ENCODE measurements at regions not wholly inside any gene's neighbourhood (a gene's known extent, or its start where the extent isn't known, plus 50 kb on each side); places are given as distances from the start of the nearest gene placed in this dataset.

DNA sequence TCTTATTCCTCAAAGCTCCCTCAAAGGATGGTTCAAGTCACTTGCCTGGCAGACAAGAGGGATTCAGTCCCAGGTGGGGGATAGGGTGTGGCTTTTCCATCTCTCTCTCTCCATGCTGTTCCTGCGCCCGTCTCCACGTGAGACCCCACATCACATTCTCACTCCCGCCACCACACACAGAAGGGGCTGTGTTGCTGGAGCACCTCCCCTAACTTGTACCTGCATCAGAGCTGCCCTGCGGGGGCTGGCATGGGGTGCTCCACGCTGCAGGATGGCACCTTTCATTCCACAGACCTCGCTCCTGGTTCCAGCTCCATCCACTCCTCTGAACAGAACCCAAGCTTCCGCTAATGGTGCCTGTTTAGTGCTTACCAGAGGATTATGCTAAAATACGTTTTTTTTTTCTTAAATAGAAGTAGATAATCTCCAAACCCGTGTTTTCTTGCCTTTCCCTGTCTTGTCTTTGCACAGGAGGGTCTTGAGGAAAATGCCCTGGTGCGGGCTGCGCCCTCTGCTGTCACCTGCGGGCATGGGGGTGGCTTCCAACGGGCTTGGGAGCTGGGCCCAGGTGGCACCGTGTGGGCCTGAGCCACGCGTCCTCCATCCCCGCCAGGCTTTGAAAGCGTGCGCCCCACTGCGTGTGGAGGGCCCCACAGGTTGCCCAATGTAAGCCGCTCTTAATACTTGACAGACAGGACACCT lies 985.6 kb downstream of the BRD1 start (continued):
- TF ChIP-seq, protein P1, sequence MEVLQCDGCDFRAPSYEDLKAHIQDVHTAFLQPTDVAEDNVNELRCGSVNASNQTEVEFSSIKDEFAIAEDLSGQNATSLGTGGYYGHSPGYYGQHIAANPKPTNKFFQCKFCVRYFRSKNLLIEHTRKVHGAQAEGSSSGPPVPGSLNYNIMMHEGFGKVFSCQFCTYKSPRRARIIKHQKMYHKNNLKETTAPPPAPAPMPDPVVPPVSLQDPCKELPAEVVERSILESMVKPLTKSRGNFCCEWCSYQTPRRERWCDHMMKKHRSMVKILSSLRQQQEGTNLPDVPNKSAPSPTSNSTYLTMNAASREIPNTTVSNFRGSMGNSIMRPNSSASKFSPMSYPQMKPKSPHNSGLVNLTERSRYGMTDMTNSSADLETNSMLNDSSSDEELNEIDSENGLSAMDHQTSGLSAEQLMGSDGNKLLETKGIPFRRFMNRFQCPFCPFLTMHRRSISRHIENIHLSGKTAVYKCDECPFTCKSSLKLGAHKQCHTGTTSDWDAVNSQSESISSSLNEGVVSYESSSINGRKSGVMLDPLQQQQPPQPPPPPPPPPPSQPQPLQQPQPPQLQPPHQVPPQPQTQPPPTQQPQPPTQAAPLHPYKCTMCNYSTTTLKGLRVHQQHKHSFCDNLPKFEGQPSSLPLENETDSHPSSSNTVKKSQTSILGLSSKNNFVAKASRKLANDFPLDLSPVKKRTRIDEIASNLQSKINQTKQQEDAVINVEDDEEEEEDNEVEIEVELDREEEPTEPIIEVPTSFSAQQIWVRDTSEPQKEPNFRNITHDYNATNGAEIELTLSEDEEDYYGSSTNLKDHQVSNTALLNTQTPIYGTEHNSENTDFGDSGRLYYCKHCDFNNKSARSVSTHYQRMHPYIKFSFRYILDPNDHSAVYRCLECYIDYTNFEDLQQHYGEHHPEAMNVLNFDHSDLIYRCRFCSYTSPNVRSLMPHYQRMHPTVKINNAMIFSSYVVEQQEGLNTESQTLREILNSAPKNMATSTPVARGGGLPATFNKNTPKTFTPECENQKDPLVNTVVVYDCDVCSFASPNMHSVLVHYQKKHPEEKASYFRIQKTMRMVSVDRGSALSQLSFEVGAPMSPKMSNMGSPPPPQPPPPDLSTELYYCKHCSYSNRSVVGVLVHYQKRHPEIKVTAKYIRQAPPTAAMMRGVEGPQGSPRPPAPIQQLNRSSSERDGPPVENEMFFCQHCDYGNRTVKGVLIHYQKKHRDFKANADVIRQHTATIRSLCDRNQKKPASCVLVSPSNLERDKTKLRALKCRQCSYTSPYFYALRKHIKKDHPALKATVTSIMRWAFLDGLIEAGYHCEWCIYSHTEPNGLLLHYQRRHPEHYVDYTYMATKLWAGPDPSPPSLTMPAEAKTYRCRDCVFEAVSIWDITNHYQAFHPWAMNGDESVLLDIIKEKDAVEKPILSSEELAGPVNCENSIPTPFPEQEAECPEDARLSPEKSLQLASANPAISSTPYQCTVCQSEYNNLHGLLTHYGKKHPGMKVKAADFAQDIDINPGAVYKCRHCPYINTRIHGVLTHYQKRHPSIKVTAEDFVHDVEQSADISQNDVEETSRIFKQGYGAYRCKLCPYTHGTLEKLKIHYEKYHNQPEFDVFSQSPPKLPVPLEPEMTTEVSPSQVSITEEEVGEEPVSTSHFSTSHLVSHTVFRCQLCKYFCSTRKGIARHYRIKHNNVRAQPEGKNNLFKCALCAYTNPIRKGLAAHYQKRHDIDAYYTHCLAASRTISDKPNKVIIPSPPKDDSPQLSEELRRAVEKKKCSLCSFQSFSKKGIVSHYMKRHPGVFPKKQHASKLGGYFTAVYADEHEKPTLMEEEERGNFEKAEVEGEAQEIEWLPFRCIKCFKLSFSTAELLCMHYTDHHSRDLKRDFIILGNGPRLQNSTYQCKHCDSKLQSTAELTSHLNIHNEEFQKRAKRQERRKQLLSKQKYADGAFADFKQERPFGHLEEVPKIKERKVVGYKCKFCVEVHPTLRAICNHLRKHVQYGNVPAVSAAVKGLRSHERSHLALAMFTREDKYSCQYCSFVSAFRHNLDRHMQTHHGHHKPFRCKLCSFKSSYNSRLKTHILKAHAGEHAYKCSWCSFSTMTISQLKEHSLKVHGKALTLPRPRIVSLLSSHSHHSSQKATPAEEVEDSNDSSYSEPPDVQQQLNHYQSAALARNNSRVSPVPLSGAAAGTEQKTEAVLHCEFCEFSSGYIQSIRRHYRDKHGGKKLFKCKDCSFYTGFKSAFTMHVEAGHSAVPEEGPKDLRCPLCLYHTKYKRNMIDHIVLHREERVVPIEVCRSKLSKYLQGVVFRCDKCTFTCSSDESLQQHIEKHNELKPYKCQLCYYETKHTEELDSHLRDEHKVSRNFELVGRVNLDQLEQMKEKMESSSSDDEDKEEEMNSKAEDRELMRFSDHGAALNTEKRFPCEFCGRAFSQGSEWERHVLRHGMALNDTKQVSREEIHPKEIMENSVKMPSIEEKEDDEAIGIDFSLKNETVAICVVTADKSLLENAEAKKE (CRISPR knock-in tag; IDR thresholded peaks at IDR 0.05), result no peak
- no peak for TF ChIP-seq ETS1 (IDR thresholded peaks at IDR 0.05)
- TF ChIP-seq STAT1 (IDR thresholded peaks at IDR 0.05; ENCODE audit: unreplicated experiment), result no peak
- no peak for TF ChIP-seq NANOG (IDR thresholded peaks at IDR 0.05; ENCODE audit: borderline replicate concordance)
- TF ChIP-seq ZNF331 (CRISPR knock-in tag; IDR thresholded peaks at IDR 0.05; ENCODE audit: low read depth), result no peak
- no peak for TF ChIP-seq CREB1 (CRISPR knock-in tag; IDR thresholded peaks at IDR 0.05; ENCODE audit: low read depth)

GRCh38 chr22:48840112-48840949 lies 987.3 kb downstream of the BRD1 start:
- Histone ChIP-seq H3F3A (replicated peaks; ENCODE audit: low read depth) (peaks cover 6% of the 10 kb centered on the region; the same call in 1 of the 2 replicates), H3K4me1 (ENCODE audit: insufficient read depth) (no peaks in the 10 kb centered on the region), H3K79me2 (replicated peaks; ENCODE audit: insufficient read depth) (no peaks in the 10 kb centered on the region), H2AFZ (no peak overlapping the region), H3K4me3 (no peak overlapping the region), H3K27ac (ENCODE audit: low read depth) (no peak overlapping the region), H3K27me3 (ENCODE audit: insufficient read depth) (no peaks in the 10 kb centered on the region), H4K20me1 (replicated peaks; ENCODE audit: insufficient read depth) (no peaks in the 10 kb centered on the region), H3K36me3 (ENCODE audit: insufficient read depth) (peaks cover 9% of the 10 kb centered on the region; the same call in 1 of the 2 replicates), H3K4me2 (no peak overlapping the region), H3K9me2 (ENCODE audit: insufficient read depth) (no peaks in the 10 kb centered on the region)
- Mint-ChIP-seq H3K9me3 (peaks cover 9% of the 10 kb centered on the region; the same call in 2 of the 3 replicates), H3K27ac (no peak overlapping the region), H3K4me3 (no peak overlapping the region), H3K27me3 (ENCODE audit: insufficient read depth, low read depth, poor library complexity) (peaks cover 18% of the 10 kb centered on the region), H3K36me3 (ENCODE audit: low read depth) (no peaks in the 10 kb centered on the region), H3K4me1 (peaks cover 4% of the 10 kb centered on the region; the same call in 2 of the 3 replicates)
- ATAC-seq (no peak), DNase-seq (ENCODE audit: low spot score) (no peak)
- TF ChIP-seq POLR2AphosphoS5 (IDR thresholded peaks at IDR 0.05; ENCODE audit: low read depth) (no peak), EZH2 (IDR thresholded peaks at IDR 0.05; ENCODE audit: low read depth, unreplicated experiment) (no peak), ETS1 (IDR thresholded peaks at IDR 0.05) (no peak), JUNB (IDR thresholded peaks at IDR 0.05; ENCODE audit: unreplicated experiment) (no peak), STAT1 (IDR thresholded peaks at IDR 0.05; ENCODE audit: unreplicated experiment) (no peak), NANOG (IDR thresholded peaks at IDR 0.05; ENCODE audit: borderline replicate concordance) (no peak), ZNF114 (CRISPR knock-in tag; IDR thresholded peaks at IDR 0.05) (no peak)
- TF ChIP-seq, protein P2, sequence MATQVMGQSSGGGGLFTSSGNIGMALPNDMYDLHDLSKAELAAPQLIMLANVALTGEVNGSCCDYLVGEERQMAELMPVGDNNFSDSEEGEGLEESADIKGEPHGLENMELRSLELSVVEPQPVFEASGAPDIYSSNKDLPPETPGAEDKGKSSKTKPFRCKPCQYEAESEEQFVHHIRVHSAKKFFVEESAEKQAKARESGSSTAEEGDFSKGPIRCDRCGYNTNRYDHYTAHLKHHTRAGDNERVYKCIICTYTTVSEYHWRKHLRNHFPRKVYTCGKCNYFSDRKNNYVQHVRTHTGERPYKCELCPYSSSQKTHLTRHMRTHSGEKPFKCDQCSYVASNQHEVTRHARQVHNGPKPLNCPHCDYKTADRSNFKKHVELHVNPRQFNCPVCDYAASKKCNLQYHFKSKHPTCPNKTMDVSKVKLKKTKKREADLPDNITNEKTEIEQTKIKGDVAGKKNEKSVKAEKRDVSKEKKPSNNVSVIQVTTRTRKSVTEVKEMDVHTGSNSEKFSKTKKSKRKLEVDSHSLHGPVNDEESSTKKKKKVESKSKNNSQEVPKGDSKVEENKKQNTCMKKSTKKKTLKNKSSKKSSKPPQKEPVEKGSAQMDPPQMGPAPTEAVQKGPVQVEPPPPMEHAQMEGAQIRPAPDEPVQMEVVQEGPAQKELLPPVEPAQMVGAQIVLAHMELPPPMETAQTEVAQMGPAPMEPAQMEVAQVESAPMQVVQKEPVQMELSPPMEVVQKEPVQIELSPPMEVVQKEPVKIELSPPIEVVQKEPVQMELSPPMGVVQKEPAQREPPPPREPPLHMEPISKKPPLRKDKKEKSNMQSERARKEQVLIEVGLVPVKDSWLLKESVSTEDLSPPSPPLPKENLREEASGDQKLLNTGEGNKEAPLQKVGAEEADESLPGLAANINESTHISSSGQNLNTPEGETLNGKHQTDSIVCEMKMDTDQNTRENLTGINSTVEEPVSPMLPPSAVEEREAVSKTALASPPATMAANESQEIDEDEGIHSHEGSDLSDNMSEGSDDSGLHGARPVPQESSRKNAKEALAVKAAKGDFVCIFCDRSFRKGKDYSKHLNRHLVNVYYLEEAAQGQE (IDR thresholded peaks at IDR 0.05; ENCODE audit: unreplicated experiment), result no peak

All from GM23338 (cell line).